ENCODE measurements at regions not wholly inside any gene's neighbourhood (a gene's known extent, or its start where the extent isn't known, plus 50 kb on each side); places are given as distances from the start of the nearest gene placed in this dataset.
A peak's percentile ranks its signal among the peaks of the same experiment; 100 is the strongest.

DNA sequence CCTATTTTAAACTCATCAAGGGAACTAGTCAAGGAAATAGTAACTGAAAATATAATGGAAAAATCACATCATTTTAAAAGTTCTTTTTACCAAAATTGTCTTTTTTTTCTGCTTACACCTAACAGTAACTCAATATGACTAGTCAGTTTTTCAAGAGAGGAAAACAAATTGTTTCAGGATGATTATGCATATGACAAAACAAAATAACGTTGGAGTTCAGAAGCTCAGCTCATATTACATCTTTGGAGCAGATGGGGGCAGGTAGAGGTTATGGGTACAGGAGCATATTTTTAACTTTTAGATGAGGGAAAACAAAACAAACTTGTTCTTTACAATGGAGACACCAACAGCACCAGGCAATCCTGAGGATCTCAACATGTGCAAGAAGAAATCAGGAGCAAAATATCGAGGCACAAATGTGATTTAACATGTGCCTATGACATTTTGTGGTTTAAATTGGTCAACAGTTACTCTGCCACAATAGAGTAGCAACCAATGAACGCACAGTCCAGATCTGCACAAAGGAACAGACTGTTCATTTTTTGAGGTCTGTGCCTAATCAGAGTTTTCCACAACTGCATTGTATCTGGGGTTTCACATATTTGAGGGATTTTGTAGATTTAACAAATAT is 659.0 kb downstream of the ANXA1 start (continued):
- TF ChIP-seq, protein P1, sequence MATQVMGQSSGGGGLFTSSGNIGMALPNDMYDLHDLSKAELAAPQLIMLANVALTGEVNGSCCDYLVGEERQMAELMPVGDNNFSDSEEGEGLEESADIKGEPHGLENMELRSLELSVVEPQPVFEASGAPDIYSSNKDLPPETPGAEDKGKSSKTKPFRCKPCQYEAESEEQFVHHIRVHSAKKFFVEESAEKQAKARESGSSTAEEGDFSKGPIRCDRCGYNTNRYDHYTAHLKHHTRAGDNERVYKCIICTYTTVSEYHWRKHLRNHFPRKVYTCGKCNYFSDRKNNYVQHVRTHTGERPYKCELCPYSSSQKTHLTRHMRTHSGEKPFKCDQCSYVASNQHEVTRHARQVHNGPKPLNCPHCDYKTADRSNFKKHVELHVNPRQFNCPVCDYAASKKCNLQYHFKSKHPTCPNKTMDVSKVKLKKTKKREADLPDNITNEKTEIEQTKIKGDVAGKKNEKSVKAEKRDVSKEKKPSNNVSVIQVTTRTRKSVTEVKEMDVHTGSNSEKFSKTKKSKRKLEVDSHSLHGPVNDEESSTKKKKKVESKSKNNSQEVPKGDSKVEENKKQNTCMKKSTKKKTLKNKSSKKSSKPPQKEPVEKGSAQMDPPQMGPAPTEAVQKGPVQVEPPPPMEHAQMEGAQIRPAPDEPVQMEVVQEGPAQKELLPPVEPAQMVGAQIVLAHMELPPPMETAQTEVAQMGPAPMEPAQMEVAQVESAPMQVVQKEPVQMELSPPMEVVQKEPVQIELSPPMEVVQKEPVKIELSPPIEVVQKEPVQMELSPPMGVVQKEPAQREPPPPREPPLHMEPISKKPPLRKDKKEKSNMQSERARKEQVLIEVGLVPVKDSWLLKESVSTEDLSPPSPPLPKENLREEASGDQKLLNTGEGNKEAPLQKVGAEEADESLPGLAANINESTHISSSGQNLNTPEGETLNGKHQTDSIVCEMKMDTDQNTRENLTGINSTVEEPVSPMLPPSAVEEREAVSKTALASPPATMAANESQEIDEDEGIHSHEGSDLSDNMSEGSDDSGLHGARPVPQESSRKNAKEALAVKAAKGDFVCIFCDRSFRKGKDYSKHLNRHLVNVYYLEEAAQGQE (IDR thresholded peaks at IDR 0.05; ENCODE audit: unreplicated experiment) = no peak
- TF ChIP-seq POLR2AphosphoS5 (IDR thresholded peaks at IDR 0.05; ENCODE audit: low read depth) = no peak
- TF ChIP-seq NANOG (IDR thresholded peaks at IDR 0.05; ENCODE audit: borderline replicate concordance) = no peak

DNA sequence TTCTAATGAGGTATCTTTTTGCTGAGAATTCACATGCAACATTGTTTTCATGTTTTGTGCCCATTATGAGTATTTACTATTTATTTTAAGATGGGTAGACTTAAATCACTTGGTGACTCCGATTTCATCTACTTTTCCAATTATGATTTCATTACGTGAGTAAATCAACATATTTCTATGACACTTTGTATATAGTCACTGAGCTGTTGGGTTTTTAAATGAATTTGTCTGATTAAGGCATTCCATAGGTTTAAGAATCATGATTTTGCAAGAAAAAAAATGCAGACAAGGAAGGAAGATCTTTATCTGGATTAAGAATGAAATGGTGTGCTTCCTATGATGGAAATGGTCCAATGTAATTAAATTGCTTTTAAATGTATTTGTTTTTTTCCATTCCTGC is 661.9 kb downstream of the ANXA1 start:
- H3K4me3 ChIP-seq = no peak overlapping the region
- Mint-ChIP-seq H3K27ac (no peak overlapping the region), H3K4me1 (peaks cover 14% of the 10 kb centered on the region; the same call in 2 of the 3 replicates), H3K36me3 (ENCODE audit: low read depth) (no peaks in the 10 kb centered on the region), H3K4me3 (no peak overlapping the region), H3K27me3 (ENCODE audit: insufficient read depth, low read depth, poor library complexity) (no peaks in the 10 kb centered on the region), H3K9me3 (no peaks in the 10 kb centered on the region)
- H3F3A ChIP-seq (replicated peaks; ENCODE audit: low read depth) = no peaks in the 10 kb centered on the region
- H3K27ac ChIP-seq (ENCODE audit: low read depth) = no peak overlapping the region
- no peaks in the 10 kb centered on the region; the same call in 1 of the 2 replicates for H3K9me2 ChIP-seq (ENCODE audit: insufficient read depth)
- H4K20me1 ChIP-seq (replicated peaks; ENCODE audit: insufficient read depth) = no peaks in the 10 kb centered on the region
- ATAC-seq = no peak
- H3K4me2 ChIP-seq = no peak overlapping the region
- peaks cover 10% of the 10 kb centered on the region for H3K4me1 ChIP-seq (ENCODE audit: insufficient read depth)
- H3K27me3 ChIP-seq (ENCODE audit: insufficient read depth) = no peaks in the 10 kb centered on the region
- no peak overlapping the region for H2AFZ ChIP-seq
- no peak for DNase-seq (ENCODE audit: low spot score)
- no peaks in the 10 kb centered on the region for H3K79me2 ChIP-seq (replicated peaks; ENCODE audit: insufficient read depth)
- no peak for TF ChIP-seq ZNF331 (CRISPR knock-in tag; IDR thresholded peaks at IDR 0.05; ENCODE audit: low read depth)
- TF ChIP-seq, protein P1 (IDR thresholded peaks at IDR 0.05; ENCODE audit: unreplicated experiment) = no peak
- H3K36me3 ChIP-seq (ENCODE audit: insufficient read depth) = no peaks in the 10 kb centered on the region

DNA sequence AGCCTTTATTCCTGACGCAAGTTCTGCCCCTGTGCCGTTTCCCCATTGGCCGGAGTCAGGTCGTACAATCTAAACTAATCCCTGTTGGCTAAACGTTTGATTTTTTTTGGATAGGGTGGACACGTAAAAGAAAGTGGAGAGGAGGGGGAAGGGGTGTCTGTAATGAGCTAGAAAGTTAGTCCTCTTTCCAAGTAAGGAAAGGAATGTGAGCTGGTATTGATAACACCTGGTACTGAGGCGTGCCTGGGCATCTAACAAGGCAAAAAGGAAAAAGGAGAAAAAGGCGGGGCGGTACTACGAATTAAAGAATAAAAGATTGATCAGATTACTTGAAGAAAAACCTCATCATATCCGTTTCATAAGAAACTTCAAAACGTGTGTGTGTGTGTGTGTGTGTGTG is 665.2 kb downstream of the ANXA1 start:
- Mint-ChIP-seq H3K36me3 (ENCODE audit: low read depth) (no peaks in the 10 kb centered on the region), H3K9me3 (no peaks in the 10 kb centered on the region), H3K4me3 (no peak overlapping the region), H3K27ac (0 out of 2 replicates have a peak overlapping the region, but pooled peaks have one; percentile 7), H3K27me3 (ENCODE audit: insufficient read depth, low read depth, poor library complexity) (no peaks in the 10 kb centered on the region), H3K4me1 (peaks cover 5% of the 10 kb centered on the region; the same call in 2 of the 3 replicates)
- H3K4me1 ChIP-seq (ENCODE audit: insufficient read depth) = no peaks in the 10 kb centered on the region
- ATAC-seq (no peak), DNase-seq (ENCODE audit: low spot score) (peak; percentile 12)
- no peaks in the 10 kb centered on the region for H3F3A ChIP-seq (replicated peaks; ENCODE audit: low read depth)
- no peak overlapping the region for H3K4me2 ChIP-seq
- no peaks in the 10 kb centered on the region for H3K27me3 ChIP-seq (ENCODE audit: insufficient read depth)
- H2AFZ ChIP-seq = no peak overlapping the region
- no peak overlapping the region for H3K4me3 ChIP-seq
- no peaks in the 10 kb centered on the region for H3K9me2 ChIP-seq (ENCODE audit: insufficient read depth)
- H4K20me1 ChIP-seq (replicated peaks; ENCODE audit: insufficient read depth) = no peaks in the 10 kb centered on the region
- no peaks in the 10 kb centered on the region for H3K36me3 ChIP-seq (ENCODE audit: insufficient read depth)
- H3K79me2 ChIP-seq (replicated peaks; ENCODE audit: insufficient read depth) = no peaks in the 10 kb centered on the region
- H3K27ac ChIP-seq (ENCODE audit: low read depth) = no peak overlapping the region
- TF ChIP-seq, protein P2, sequence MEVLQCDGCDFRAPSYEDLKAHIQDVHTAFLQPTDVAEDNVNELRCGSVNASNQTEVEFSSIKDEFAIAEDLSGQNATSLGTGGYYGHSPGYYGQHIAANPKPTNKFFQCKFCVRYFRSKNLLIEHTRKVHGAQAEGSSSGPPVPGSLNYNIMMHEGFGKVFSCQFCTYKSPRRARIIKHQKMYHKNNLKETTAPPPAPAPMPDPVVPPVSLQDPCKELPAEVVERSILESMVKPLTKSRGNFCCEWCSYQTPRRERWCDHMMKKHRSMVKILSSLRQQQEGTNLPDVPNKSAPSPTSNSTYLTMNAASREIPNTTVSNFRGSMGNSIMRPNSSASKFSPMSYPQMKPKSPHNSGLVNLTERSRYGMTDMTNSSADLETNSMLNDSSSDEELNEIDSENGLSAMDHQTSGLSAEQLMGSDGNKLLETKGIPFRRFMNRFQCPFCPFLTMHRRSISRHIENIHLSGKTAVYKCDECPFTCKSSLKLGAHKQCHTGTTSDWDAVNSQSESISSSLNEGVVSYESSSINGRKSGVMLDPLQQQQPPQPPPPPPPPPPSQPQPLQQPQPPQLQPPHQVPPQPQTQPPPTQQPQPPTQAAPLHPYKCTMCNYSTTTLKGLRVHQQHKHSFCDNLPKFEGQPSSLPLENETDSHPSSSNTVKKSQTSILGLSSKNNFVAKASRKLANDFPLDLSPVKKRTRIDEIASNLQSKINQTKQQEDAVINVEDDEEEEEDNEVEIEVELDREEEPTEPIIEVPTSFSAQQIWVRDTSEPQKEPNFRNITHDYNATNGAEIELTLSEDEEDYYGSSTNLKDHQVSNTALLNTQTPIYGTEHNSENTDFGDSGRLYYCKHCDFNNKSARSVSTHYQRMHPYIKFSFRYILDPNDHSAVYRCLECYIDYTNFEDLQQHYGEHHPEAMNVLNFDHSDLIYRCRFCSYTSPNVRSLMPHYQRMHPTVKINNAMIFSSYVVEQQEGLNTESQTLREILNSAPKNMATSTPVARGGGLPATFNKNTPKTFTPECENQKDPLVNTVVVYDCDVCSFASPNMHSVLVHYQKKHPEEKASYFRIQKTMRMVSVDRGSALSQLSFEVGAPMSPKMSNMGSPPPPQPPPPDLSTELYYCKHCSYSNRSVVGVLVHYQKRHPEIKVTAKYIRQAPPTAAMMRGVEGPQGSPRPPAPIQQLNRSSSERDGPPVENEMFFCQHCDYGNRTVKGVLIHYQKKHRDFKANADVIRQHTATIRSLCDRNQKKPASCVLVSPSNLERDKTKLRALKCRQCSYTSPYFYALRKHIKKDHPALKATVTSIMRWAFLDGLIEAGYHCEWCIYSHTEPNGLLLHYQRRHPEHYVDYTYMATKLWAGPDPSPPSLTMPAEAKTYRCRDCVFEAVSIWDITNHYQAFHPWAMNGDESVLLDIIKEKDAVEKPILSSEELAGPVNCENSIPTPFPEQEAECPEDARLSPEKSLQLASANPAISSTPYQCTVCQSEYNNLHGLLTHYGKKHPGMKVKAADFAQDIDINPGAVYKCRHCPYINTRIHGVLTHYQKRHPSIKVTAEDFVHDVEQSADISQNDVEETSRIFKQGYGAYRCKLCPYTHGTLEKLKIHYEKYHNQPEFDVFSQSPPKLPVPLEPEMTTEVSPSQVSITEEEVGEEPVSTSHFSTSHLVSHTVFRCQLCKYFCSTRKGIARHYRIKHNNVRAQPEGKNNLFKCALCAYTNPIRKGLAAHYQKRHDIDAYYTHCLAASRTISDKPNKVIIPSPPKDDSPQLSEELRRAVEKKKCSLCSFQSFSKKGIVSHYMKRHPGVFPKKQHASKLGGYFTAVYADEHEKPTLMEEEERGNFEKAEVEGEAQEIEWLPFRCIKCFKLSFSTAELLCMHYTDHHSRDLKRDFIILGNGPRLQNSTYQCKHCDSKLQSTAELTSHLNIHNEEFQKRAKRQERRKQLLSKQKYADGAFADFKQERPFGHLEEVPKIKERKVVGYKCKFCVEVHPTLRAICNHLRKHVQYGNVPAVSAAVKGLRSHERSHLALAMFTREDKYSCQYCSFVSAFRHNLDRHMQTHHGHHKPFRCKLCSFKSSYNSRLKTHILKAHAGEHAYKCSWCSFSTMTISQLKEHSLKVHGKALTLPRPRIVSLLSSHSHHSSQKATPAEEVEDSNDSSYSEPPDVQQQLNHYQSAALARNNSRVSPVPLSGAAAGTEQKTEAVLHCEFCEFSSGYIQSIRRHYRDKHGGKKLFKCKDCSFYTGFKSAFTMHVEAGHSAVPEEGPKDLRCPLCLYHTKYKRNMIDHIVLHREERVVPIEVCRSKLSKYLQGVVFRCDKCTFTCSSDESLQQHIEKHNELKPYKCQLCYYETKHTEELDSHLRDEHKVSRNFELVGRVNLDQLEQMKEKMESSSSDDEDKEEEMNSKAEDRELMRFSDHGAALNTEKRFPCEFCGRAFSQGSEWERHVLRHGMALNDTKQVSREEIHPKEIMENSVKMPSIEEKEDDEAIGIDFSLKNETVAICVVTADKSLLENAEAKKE (CRISPR knock-in tag; IDR thresholded peaks at IDR 0.05) = no peak
- no peak for TF ChIP-seq POLR2AphosphoS5 (IDR thresholded peaks at IDR 0.05; ENCODE audit: low read depth)
